OCI-LY1 (cell line): ENCODE measurements at regions not wholly inside any gene's neighbourhood (a gene's known extent, or its start where the extent isn't known, plus 50 kb on each side); places are given as distances from the start of the nearest gene placed in this dataset.

Experiments
- H2AFZ ChIP-seq: fragments of 200-600 bp; sonication (generic), shearing (Covaris generic); 2 replicates; pipeline ENCODE4 v1.6.0; 2014; ENCODE audit warnings: antibody characterized with exemption, mild to moderate bottlenecking, low read length
- H3F3A ChIP-seq: fragments of 200-600 bp; sonication (generic), shearing (Covaris generic); 2 replicates; pipeline ENCODE4 v1.6.0; 2014; ENCODE audit warnings: mild to moderate bottlenecking, antibody characterized with exemption, low read length, moderate library complexity; ENCODE audit not compliant: insufficient read depth
- H3K27ac ChIP-seq: fragments of 200-600 bp; sonication (generic); 2 replicates; pipeline ENCODE4 v1.5.1; 2014; ENCODE audit warnings: low read length, mixed run types, mild to moderate bottlenecking, low read depth; ENCODE audit not compliant: poor library complexity, severe bottlenecking
- H3K27me3 ChIP-seq: fragments of 200-600 bp; sonication (generic); 2 replicates; pipeline ENCODE4 v1.6.0; 2014; ENCODE audit warnings: antibody characterized with exemption, mild to moderate bottlenecking, low read length, moderate library complexity; ENCODE audit not compliant: insufficient read depth
- H3K36me3 ChIP-seq: fragments of 200-600 bp; sonication (generic); 2 replicates; pipeline ENCODE4 v1.6.1; 2014; ENCODE audit warnings: mild to moderate bottlenecking, antibody characterized with exemption, low read length, moderate library complexity, mixed read lengths; ENCODE audit not compliant: insufficient read depth
- H3K4me1 ChIP-seq: fragments of 200-600 bp; sonication (generic); 2 replicates; pipeline ENCODE4 v1.5.1; 2014; ENCODE audit warnings: mild to moderate bottlenecking, low read length, moderate library complexity; ENCODE audit not compliant: insufficient read depth, severe bottlenecking
- H3K4me2 ChIP-seq: fragments of 200-600 bp; sonication (generic), shearing (Covaris generic); 2 replicates; pipeline ENCODE4 v1.6.1; 2014; ENCODE audit warnings: low read length
- H3K4me3 ChIP-seq: fragments of 200-600 bp; sonication (generic); 2 replicates; pipeline ENCODE4 v1.5.1; 2014; ENCODE audit warnings: low read length, low read depth, mild to moderate bottlenecking, mixed read lengths; ENCODE audit not compliant: poor library complexity, severe bottlenecking
- H3K79me2 ChIP-seq: fragments of 200-600 bp; shearing (Covaris generic); 2 replicates; pipeline ENCODE4 v1.6.1; 2016; ENCODE audit warnings: mixed run types, low read length, mixed read lengths; ENCODE audit not compliant: insufficient read depth
- H3K9ac ChIP-seq: fragments of 200-600 bp; sonication (generic), shearing (Covaris generic); 2 replicates; pipeline ENCODE4 v1.6.1; 2014; ENCODE audit warnings: mild to moderate bottlenecking, low read length, mixed read lengths
- H3K9me2 ChIP-seq: fragments of 200-600 bp; sonication (generic), shearing (Covaris generic); 2 replicates; pipeline ENCODE4 v1.6.1; 2014; ENCODE audit warnings: low read depth, mild to moderate bottlenecking, low read length, mixed read lengths
- H3K9me3 ChIP-seq: fragments of 200-600 bp; shearing (Covaris generic); 2 replicates; pipeline ENCODE4 v1.6.1; 2014; ENCODE audit warnings: low read length, mixed read lengths
- H4K20me1 ChIP-seq: fragments of 200-600 bp; sonication (generic), shearing (Covaris generic); 2 replicates; pipeline ENCODE4 v1.6.0; 2016; ENCODE audit warnings: mild to moderate bottlenecking, low read length; ENCODE audit not compliant: insufficient read depth
- EZH2 ChIP-seq: fragments of 200-600 bp; sonication (generic), shearing (Covaris generic); IDR thresholded peaks from 2 replicates; pipeline ENCODE4 v1.8.0; 2017; ENCODE audit warnings: borderline replicate concordance, mixed run types, mild to moderate bottlenecking, antibody characterized with exemption, low read length, moderate library complexity, mixed read lengths
- TF ChIP-seq, protein P1 (sequence below): fragments of 200-600 bp; sonication (generic), shearing (Covaris generic); IDR thresholded peaks from 2 replicates; pipeline ENCODE4 v1.5.1; 2017; ENCODE audit warnings: mild to moderate bottlenecking, antibody characterized with exemption, low read length, moderate library complexity, mixed read lengths

DNA sequence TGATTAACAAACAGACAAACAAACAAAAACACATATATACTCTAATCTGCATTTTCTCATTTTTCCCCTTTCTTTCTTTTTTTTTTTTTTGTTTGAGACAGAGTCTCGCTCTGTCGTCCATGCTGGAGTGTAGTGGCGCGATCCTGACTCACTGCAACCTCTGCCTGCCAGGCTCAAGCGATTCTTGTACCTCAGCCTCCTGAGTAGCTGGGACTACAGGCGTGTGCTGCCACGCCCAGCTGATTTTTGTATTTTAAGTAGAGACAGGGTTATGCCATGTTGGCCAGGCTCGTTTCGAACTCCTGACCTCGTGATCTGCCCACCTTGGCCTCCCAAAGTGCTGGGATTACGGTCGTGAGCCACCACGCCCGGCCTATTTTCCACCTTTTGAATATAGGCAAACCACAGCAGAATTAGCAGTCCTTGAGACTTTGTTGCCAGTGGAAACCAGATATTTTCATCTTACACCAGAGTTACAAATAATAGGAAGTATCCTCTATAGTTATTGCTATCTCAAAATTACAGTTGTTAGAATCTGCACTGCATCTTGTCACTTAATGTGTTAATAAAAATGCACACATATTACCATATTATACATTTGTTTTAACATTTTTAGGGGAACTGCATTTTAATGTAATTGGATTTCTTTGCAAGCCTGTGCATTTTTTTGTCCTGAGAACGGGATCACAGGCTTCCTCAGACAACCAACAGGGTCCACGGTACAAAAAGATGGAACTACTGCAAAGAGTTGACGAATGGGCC lies 208.2 kb upstream of the ZNF217 start:
- Histone ChIP-seq H4K20me1 (no peaks in the 10 kb centered on the region), H3K36me3 (no peaks in the 10 kb centered on the region), H3K9me2 (no peaks in the 10 kb centered on the region), H3K4me3 (no peak overlapping the region), H3K27me3 (no peaks in the 10 kb centered on the region), H3K4me1 (peaks cover 29% of the 10 kb centered on the region), H3K9ac (no peak overlapping the region), H3K79me2 (no peaks in the 10 kb centered on the region), H3F3A (no peaks in the 10 kb centered on the region), H2AFZ (no peak overlapping the region), H3K4me2 (no peak overlapping the region), H3K9me3 (no peaks in the 10 kb centered on the region), H3K27ac (no peak overlapping the region)
- no peak for TF ChIP-seq EZH2
- TF ChIP-seq, protein P1, sequence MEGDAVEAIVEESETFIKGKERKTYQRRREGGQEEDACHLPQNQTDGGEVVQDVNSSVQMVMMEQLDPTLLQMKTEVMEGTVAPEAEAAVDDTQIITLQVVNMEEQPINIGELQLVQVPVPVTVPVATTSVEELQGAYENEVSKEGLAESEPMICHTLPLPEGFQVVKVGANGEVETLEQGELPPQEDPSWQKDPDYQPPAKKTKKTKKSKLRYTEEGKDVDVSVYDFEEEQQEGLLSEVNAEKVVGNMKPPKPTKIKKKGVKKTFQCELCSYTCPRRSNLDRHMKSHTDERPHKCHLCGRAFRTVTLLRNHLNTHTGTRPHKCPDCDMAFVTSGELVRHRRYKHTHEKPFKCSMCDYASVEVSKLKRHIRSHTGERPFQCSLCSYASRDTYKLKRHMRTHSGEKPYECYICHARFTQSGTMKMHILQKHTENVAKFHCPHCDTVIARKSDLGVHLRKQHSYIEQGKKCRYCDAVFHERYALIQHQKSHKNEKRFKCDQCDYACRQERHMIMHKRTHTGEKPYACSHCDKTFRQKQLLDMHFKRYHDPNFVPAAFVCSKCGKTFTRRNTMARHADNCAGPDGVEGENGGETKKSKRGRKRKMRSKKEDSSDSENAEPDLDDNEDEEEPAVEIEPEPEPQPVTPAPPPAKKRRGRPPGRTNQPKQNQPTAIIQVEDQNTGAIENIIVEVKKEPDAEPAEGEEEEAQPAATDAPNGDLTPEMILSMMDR, result no peak

DNA sequence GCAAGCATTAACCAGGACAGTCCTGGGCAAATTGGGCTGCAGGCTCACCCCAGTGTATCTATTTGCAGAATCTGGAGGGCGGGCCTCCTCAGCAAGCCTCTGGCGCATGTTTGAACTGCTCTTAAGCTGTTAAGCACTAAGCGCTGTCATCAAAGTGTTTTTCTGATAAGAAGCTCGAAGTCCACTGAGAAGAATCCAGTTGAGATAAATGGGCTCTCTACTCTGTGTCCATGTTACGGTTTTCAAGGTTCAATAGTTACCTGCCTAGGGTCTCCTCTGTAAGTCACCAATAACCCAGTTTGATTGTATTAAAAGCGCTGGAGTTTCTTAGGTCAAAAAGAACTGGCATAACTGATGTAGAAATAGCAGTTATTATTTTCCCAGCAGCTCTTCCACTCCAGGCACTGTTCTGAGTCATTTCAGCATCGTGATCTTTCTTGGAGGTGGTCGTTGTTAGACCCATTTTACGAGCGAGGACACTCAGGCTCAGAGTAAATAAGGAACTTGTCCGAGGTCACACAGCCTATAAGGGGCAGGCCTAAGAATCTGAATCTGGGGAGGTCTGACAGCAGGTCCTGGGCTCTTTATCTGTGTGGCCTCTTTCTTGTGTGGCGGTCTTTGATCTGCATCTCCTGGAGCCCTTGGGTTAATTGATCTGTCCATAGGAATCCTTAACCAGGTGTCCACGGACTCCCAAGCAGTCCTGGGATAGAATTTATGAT lies 207.4 kb upstream of the ZNF217 start:
- Histone ChIP-seq H3K36me3 (no peaks in the 10 kb centered on the region), H3K9me2 (no peaks in the 10 kb centered on the region), H3K79me2 (no peaks in the 10 kb centered on the region), H3K4me1 (peaks cover 29% of the 10 kb centered on the region), H3K9ac (no peak overlapping the region), H3K27me3 (no peaks in the 10 kb centered on the region), H4K20me1 (no peaks in the 10 kb centered on the region), H2AFZ (0 out of 2 replicates have a peak overlapping the region, but pooled peaks have one; percentile 20), H3K9me3 (no peaks in the 10 kb centered on the region), H3K4me3 (no peak overlapping the region), H3K27ac (no peak overlapping the region), H3K4me2 (no peak overlapping the region), H3F3A (no peaks in the 10 kb centered on the region)
- no peak for TF ChIP-seq EZH2
- TF ChIP-seq, protein P1, result no peak

DNA sequence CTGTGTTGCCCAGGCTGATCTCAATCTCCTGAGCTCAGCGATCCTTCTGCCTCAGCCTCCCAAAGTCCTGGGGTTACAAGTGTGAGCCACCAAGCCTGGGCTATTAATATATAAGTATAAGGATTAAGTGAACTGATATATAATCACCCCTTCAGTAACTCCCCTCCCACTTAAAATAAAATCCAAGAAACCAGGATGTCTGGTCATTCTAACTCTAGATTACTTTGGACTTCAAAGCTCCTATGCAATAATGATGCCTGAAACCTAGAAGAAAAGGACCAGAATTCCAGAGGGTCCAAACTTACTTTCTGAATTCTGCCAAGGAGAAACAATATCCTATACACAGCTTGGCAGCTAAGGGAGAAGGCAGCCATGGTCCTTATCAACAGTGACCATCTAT lies 206.8 kb upstream of the ZNF217 start:
- no peak overlapping the region for H3K4me3 ChIP-seq

More for the DNA sequence above, 206.8 kb upstream of the ZNF217 start:
- H3K4me2 ChIP-seq, result no peak overlapping the region
- H3K27me3 ChIP-seq, result no peaks in the 10 kb centered on the region
- TF ChIP-seq, protein P1, result no peak
- TF ChIP-seq EZH2, result no peak
- H3K9ac ChIP-seq, result no peak overlapping the region
- H3K9me2 ChIP-seq, result no peaks in the 10 kb centered on the region
- peaks cover 29% of the 10 kb centered on the region for H3K4me1 ChIP-seq
- H3F3A ChIP-seq, result no peaks in the 10 kb centered on the region
- no peaks in the 10 kb centered on the region for H3K36me3 ChIP-seq
- H3K9me3 ChIP-seq, result no peaks in the 10 kb centered on the region
- H3K27ac ChIP-seq, result peak overlapping the region; percentile 47
- H4K20me1 ChIP-seq, result no peaks in the 10 kb centered on the region
- H3K79me2 ChIP-seq, result no peaks in the 10 kb centered on the region
- H2AFZ ChIP-seq, result no peak overlapping the region
